Activated CD4-positive, alpha-beta T cell treated with anti-CD3 and anti-CD28 coated beads, Interleukin-10, Interleukin-2, amounts not matched to agents 100 ng/mL and 50 ng/mL, durations not matched to agents 16 hours and 8 hours (primary cell): ENCODE measurements at regions not wholly inside any gene's neighbourhood (a gene's known extent, or its start where the extent isn't known, plus 50 kb on each side); places are given as distances from the start of the nearest gene placed in this dataset.
"Not testable (repeated sequence)": the region's sequence is repeated elsewhere in the genome, so short reads cannot be mapped to it uniquely, and the experiment has no call there.

Source experiments
- DNase-seq: peaks from one replicate; pipeline ENCODE4 v3.0.0-alpha.2; 2020

DNA sequence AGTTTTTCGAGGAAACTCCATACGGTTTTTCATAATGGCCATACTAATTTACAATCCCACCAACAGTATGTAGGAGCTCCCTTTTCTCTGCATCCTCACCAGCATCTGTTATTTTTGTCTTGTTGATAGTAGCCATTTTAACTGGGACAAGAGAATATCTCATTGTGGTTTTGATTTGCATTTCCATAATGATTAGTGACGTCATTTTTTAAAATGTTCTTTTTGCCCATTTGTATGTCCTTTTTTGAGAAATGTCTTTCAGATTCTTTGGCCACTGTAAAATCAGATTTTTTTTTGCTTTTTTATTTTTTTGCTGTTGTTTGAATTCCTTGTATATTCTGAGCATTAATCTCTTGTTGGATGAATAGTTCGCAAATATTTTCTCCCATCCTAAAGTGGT lies 243.9 kb downstream of the TRIML1 start:
- no peak for DNase-seq

- no peak for DNase-seq
Measured at GRCh38 chr4:188387179-188387791, 248.0 kb downstream of the TRIML1 start.

- not testable (repeated sequence) for DNase-seq
Measured at GRCh38 chr4:188391349-188391748, 252.1 kb downstream of the TRIML1 start.

DNA sequence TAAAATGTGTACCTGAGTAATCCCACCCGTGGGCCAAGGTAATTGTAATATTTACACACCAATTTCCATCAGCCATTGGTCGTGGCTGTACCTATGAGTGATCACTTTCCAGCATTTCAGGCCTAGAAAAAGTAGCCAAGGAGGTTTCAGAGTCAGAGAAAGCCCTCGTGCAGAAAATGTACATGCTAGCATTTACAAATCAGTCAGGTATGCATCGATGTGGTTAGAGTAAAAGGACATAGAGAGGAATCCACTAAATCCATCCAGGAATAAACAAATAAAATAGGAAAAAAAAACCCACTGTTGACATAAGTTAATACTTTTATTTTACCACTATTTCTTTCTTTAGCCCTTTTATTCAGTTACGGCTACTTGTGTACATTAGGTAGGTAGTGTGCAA lies 256.8 kb downstream of the TRIML1 start:
- no peak for DNase-seq

DNA sequence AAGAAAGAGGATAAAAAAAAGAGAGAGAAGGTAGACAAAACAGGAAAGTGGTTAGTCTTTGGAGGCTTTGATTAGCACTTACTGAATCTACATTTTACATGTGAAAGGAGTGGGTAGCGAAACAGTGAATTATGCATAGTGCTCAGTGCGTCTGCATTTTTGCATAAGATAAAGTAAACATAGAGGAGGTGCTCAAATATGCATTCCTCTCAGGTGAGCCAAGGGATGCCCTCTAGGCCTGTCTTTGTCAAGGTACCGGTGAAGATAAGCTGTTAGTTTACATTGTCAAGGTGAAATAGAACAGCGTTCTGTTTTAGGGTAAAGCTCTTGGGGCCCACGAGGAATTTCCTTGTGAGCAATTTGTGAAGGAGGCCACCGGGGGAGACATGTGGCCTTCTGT lies 260.6 kb downstream of the TRIML1 start:
- DNase-seq, result no peak

GRCh38 chr4:188400451-188400850 lies 261.2 kb downstream of the TRIML1 start:
- no peak for DNase-seq

- no peak for DNase-seq
Measured at GRCh38 chr4:188403272-188403671, 264.0 kb downstream of the TRIML1 start.

DNA sequence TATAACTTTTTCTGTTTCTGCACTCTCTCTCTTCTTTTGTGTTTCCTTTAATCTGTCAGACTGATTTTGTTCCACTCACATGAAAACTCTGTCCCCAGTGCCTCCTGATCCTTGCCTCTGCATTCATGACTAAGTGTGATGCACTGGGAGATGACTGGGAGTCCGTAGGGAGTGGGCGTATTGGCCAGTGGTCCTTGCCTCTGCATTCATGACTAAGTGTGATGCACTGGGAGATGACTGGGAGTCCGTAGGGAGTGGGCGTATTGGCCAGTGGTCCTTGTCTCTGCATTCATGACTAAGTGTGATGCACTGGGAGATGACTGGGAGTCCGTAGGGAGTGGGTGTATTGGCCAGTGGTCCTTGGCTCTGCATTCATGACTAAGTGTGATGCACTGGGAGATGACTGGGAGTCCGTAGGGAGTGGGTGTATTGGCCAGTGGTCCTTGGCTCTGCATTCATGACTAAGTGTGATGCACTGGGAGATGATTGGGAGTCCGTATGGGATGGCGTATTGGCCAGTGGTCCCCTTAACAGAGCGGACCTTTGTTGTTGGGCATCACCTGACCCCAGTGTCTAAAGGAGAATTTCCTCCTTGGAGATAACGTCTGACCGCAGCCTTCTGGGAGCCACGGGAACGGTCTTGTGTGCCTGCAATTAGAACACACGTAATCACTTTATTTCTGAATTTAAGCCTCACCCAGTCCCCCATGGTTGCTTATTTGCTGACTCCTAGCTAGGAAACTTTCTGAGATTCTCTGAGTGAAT lies 266.0 kb downstream of the TRIML1 start:
- DNase-seq, result not testable (repeated sequence)

DNA sequence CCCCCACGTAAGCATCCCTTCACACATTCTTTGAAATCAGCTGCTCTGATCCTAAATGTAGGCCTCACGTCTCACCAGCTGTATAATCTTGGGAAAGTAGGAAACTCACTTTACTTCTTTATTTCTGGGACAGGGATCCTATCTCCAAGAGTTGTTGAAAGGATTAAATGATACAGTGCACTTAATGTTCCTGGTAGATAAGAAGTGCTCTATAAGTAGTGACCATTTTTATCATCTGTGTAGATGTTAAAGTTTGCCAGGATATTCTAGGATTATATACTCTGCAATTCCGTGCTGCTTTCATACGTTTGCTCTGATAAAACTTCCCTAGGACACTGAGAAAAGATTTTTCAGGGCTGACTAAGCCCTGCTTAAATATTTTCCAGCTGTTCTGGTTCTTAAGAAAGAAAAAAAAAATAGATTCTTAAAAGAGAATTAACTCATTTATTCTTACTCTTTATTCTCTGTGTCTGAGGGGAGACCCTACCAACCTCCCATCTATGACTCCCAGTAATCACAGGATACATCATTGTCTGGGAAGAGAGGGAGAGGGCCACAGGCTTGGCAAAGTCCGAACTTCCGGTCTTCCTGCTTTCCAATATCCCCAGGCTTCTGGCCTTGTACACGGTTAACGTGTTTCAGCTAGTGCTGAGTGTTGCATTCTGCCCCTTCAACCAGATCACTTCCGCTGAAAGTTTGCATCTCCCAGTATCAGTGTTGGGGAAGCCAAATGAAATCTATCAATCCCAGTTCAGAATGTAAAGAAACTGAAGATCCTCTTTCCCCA lies 269.2 kb downstream of the TRIML1 start:
- no peak for DNase-seq

DNA sequence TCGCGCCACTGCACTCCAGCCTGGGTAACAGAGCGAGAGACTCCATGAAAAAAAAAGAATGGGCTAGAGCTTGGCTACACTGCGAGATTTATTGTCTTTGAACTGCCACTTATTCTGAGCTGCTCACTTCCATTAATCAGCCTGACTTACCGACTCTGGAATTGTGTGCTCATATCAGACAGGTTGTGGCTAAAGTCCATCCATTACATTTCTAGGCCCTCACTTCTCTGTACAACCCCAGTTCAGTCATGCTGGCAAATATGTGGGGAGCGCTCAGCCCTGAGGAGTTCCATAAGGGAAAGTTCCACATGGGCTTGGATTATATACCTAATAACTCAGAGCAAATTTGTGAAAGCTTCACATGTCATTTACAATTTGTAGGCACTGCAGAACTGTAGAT lies 270.6 kb downstream of the TRIML1 start:
- DNase-seq, result no peak

DNA sequence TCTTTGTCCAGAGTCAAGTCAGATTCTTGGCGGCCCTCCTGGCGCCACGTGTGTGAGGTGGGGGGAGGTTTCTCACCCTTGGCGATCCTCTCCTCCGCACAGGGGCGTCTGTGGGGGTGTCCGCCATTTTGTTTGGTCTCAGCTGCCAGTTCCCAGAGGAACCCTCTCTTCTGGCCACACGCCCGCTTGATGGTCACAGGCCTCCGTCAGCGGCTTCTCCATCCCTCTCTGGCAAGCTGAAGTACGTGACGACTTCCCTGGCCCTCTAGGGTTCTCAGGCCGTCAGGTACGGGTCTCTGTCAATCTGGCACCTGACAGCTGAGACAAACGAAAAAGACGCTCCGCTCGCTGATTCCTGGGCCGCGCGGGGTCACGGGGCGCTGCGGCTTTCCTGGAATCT lies 272.6 kb downstream of the TRIML1 start:
- no peak for DNase-seq

DNA sequence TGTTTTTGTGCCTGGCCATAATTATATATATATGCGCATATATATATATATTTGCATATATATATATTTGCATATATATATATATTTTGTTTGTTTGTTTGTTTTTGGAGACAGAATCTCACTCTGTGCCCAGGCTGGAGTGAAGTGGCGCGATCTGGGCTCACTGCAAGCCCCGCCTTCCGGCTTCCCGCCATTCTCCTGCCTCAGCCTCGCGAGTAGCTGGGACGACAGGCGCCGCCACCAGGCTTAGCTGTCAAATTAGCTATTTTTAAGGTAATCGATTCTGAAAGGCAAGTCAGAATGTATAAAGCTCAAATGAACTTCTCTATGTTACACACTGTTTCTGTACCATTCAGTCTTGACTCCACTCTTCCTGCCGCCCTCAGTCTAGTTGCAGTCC lies 273.3 kb downstream of the TRIML1 start:
- no peak for DNase-seq

DNA sequence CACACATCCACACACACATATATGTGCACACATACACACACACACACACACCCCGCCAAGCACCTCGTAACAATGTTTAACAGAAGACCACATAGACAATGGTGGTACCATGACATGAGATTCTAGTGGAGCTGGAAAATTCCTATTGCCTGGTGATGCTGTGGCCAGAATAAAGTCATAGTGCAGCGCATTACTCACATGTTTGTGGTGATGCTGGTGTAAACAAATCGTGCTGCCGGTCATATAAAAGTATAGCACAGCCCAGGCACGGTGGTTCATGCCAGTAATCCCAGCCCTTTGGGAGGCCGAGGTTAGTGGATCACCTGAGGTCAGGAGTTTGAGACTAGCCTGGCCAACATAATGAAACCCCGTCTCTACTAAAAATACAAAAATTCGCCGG lies 275.2 kb downstream of the TRIML1 start:
- no peak for DNase-seq

GRCh38 chr4:188417181-188417580 lies 277.9 kb downstream of the TRIML1 start:
- no peak for DNase-seq

DNA sequence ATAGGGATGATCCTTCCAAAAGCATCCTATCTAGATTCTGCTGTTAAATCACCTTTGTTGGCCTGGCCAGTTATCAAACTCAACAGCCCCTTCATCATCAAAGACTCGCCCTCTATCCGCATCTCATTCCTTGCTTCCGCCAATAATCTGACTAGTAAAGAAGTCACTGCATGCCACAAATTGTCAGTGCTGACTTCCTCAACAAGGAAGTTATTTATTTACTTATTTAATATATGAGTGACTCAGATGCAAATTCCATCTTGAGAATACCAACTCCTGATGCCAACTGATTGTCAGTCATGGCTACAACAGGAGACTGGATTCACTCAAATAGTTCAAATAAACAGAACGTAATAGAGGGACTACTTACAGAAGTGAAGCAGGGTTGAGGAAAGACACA lies 283.8 kb downstream of the TRIML1 start:
- no peak for DNase-seq

- DNase-seq, result no peak
Measured at GRCh38 chr4:188428935-188429334, 289.7 kb downstream of the TRIML1 start.

- no peak for DNase-seq
Measured at GRCh38 chr4:188429965-188430364, 290.7 kb downstream of the TRIML1 start.

DNA sequence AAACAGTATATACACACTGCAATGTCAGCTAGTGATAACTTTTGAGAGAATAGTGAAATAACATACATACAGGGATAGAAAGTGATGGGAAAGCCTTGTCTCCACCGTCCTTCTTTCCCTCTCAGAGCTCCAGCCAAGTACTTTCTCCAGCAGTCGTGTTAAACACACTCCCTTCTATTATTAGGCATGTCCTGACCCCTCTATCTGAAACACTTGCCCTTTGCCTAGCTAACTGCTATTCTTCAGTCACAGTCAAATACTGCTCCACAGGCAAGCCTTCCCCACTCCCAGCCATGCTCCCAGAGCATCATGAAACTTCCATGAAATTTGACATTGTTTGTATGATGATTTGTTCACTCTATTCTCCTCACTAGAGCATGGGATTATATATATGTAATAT lies 291.1 kb downstream of the TRIML1 start:
- DNase-seq, result no peak

DNA sequence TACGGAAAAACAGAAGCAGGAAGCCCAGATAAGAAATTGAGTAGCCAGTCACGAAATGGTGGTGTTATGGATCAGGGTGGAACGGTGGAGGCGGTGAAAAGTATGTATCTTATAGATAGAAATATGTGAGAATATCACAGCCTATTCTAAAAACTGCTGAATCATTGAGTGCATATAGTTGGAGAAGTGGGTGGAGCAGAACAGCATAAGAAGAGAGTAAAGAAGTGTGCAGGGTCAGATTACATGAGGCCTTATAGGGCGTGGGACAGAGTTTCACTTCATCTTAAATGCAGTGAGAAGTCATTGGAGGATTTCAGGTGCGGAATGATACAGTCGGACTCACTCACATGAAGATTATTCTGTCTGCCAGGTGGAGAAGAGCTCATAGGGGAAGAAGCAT lies 293.1 kb downstream of the TRIML1 start:
- no peak for DNase-seq

DNA sequence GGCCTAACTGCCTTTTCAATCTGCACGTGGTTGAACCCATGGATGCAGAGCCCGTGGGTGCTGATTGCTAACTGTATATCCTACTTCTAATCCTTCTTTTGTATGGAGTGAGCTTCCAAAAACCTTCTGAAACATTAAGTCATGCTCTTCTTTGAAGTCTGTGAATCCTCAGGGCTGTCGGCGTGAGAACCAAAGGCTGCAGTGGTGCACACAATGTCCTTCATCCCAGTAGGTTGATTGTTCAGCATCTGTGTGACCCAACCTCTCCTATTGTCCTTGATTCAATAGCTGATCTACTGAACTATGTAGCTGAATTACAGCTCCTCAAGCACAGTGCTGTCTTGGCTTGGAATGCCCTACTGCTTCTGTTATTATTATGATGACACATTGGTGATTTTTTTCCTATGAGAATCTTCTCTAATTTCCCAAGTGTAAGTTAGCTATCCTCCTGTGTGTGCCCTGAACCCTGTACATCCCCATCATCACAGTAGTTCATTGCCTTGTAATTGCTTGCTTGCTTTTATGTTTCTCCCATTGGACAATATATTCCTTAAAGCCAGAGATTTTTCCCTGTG lies 294.6 kb downstream of the TRIML1 start:
- DNase-seq, result no peak

GRCh38 chr4:188434643-188435042 lies 295.4 kb downstream of the TRIML1 start:
- DNase-seq, result no peak

GRCh38 chr4:188435381-188435780 lies 296.1 kb downstream of the TRIML1 start:
- no peak for DNase-seq

GRCh38 chr4:188437535-188437934 lies 298.3 kb downstream of the TRIML1 start:
- no peak for DNase-seq

- DNase-seq, result not testable (repeated sequence)
Measured at GRCh38 chr4:188438391-188438824, 299.2 kb downstream of the TRIML1 start.
